SK-N-MC (cell line): ENCODE measurements at regions not wholly inside any gene's neighbourhood (a gene's known extent, or its start where the extent isn't known, plus 50 kb on each side); places are given as distances from the start of the nearest gene placed in this dataset.

Source experiments
- EZH2 ChIP-seq: fragments of 200-600 bp; sonication (generic); IDR thresholded peaks from one replicate; pipeline ENCODE4 v1.6.1; 2017; ENCODE audit warnings: antibody characterized with exemption
- POLR2AphosphoS5 ChIP-seq: IDR thresholded peaks from 2 replicates; pipeline ENCODE4 v1.6.1; 2012; ENCODE audit warnings: mild to moderate bottlenecking, low read depth, low read length, borderline replicate concordance

- no peak for TF ChIP-seq EZH2
- no peak for TF ChIP-seq POLR2AphosphoS5
Observed at GRCh38 chr6:105669232-105669631, 266.4 kb upstream of the PREP start.
